ENCODE measurements at regions not wholly inside any gene's neighbourhood (a gene's known extent, or its start where the extent isn't known, plus 50 kb on each side); places are given as distances from the start of the nearest gene placed in this dataset.

- TF ChIP-seq, protein P1, sequence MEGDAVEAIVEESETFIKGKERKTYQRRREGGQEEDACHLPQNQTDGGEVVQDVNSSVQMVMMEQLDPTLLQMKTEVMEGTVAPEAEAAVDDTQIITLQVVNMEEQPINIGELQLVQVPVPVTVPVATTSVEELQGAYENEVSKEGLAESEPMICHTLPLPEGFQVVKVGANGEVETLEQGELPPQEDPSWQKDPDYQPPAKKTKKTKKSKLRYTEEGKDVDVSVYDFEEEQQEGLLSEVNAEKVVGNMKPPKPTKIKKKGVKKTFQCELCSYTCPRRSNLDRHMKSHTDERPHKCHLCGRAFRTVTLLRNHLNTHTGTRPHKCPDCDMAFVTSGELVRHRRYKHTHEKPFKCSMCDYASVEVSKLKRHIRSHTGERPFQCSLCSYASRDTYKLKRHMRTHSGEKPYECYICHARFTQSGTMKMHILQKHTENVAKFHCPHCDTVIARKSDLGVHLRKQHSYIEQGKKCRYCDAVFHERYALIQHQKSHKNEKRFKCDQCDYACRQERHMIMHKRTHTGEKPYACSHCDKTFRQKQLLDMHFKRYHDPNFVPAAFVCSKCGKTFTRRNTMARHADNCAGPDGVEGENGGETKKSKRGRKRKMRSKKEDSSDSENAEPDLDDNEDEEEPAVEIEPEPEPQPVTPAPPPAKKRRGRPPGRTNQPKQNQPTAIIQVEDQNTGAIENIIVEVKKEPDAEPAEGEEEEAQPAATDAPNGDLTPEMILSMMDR (optimal IDR thresholded peaks at IDR 0.05 in 1 of 3, IDR thresholded peaks at IDR 0.05 in 1 of 3, conservative IDR thresholded peaks at IDR 0.05 in 1 of 3; ENCODE audit: extremely low read depth in 1 of 3, insufficient read depth in 2 of 3, low read length in 3 of 3), result no peak
- TF ChIP-seq EZH2 (IDR thresholded peaks at IDR 0.05; ENCODE audit: low read length), result no peak
Measured at GRCh38 chr4:132527817-132528216, 621.3 kb upstream of the PCDH10 start.
